Thyroid gland (tissue), 4 donors: ENCODE measurements at regions not wholly inside any gene's neighbourhood (a gene's known extent, or its start where the extent isn't known, plus 50 kb on each side); places are given as distances from the start of the nearest gene placed in this dataset.

Experiments
- POLR2A ChIP-seq, 2 donors: fragments of 450-650 bp; IDR thresholded peaks; one replicate each; pipeline ENCODE4 v1.6.1; 2017; ENCODE audit warnings: antibody characterized with exemption in 2 of 2, mild to moderate bottlenecking in 2 of 2, moderate library complexity in 1 of 2
- TF ChIP-seq, protein P1 (sequence below), 6 experiments: fragments of 200-600 bp in 3 of 6; fragments of 450-650 bp in 3 of 6; sonication (generic) in 3 of 6; IDR thresholded peaks; one replicate each; pipeline ENCODE4 v1.5.1; 2016 to 2019; ENCODE audit warnings: antibody characterized with exemption in 6 of 6, mild to moderate bottlenecking in 2 of 6, inconsistent platforms in 1 of 6, moderate library complexity in 1 of 6

DNA sequence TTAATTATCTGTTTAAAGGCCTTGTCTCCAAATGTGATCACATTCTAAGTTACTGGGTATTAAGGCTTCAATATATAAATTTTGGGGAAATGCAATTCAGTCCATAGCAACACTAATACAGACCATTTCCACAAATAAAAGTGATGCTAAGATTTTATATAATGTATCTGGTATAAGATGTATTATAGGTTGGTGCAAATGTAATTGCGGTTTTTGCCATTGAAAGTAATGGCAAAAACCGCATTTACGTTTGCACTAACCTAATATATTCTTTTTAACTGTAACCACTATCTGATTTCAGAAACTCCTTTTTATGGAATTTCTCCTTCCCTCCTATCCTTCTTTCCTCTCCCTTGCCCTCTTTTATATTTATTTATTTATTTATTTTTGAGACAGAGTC lies 1020.6 kb downstream of the BCL11A start:
- TF ChIP-seq, protein P1, sequence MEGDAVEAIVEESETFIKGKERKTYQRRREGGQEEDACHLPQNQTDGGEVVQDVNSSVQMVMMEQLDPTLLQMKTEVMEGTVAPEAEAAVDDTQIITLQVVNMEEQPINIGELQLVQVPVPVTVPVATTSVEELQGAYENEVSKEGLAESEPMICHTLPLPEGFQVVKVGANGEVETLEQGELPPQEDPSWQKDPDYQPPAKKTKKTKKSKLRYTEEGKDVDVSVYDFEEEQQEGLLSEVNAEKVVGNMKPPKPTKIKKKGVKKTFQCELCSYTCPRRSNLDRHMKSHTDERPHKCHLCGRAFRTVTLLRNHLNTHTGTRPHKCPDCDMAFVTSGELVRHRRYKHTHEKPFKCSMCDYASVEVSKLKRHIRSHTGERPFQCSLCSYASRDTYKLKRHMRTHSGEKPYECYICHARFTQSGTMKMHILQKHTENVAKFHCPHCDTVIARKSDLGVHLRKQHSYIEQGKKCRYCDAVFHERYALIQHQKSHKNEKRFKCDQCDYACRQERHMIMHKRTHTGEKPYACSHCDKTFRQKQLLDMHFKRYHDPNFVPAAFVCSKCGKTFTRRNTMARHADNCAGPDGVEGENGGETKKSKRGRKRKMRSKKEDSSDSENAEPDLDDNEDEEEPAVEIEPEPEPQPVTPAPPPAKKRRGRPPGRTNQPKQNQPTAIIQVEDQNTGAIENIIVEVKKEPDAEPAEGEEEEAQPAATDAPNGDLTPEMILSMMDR (IDR thresholded peaks at IDR 0.05) = no peak
- no peak for TF ChIP-seq POLR2A (IDR thresholded peaks at IDR 0.05)
